GM18508 (cell line): ENCODE measurements at regions not wholly inside any gene's neighbourhood (a gene's known extent, or its start where the extent isn't known, plus 50 kb on each side); places are given as distances from the start of the nearest gene placed in this dataset.

Experiments used
- ATAC-seq: cut with Tn5 transposase; IDR thresholded peaks from one replicate; pipeline ENCODE4 v1.9.1; 2021; ENCODE audit warnings: moderate number of reproducible peaks; ENCODE audit not compliant: insufficient read depth, unreplicated experiment

DNA sequence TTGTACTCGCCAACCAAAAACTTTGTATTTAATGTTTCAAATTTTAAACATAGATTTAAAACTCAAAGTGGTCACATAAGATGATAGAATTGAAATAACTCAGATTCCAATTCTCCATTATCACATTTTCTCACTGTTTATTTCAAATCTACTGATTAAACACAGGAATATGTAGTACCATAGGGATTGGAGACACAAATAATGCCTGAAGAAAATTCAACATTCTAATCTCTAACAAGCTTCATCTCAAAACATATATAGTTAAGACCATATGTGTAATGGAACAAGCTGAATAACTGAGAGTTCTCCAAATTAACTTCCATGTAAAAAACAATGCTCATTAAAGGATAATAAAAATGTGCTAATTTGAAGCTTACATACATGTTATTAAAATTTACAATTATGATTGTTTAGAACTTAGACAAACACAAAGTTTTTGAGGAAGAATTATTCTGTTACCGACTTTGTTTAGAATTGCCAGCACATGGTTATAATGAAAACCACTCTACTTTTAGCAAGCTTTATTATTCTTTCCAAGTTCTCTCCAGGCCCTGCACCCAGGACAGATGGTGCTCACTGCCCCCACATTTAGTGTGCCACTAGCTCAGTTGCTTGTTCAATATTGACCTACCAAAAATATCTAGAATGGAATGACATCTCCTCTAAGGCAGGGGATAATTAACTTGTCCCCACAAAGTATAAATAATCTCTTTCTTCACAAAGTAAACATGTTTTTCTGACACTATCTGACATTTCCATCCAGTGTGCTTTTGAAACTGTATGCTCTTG lies 467.2 kb downstream of the TTLL7 start:
- ATAC-seq, result no peak

DNA sequence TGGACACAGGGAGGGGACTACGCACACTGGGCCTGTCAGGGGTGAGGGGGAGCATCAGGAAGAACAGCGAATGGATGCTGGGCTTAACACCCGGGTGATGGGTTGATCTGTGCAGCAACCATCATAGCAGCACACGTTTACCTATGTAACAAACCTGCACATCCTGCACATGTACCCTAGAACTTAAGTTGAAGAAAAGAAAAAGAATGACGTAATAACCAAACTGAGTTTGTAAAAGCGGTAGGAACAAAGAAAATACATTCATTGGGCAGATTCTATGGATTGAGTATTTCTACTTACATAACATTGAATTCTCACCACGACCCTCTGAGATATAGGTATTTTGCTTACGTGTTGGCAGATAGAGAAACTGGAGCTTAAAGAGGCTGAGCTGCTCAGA lies 468.4 kb downstream of the TTLL7 start:
- no peak for ATAC-seq

DNA sequence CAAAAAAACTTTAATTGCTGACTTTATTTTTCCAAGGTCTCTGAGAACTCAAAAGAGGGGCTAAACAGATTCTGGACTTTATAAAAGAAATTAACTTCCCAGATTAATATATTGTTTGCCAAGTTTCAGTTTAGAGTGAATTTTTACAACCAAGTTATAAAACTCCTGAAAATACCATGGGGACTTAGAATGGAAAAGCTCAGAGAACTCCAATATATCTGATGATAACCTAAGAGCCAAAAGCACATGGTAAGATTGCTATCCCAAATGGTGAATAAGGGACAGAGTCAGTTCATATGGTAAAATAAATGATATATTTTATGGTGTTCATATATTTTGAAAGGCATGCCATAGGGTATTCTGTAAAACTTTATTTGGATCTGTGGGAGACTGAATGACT lies 470.9 kb downstream of the TTLL7 start:
- no peak for ATAC-seq

DNA sequence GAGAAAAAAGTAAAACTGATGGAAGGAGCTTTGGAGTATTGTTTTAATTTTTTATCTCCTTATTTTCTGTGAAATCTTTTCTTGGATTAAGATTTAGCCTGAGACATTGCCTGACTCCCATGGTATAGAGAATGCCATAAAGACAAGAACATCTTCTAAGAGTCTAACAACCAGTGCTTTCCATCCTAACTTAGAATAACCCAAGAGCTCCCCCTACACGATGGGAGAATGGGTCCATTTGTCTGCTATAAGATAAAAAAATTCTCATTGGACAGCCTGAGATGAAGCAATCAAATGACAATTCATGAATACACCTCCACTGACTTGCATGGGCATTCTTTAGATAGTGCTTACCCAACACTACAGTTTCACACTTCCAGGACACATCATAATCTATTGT lies 478.1 kb downstream of the TTLL7 start:
- ATAC-seq, result no peak

DNA sequence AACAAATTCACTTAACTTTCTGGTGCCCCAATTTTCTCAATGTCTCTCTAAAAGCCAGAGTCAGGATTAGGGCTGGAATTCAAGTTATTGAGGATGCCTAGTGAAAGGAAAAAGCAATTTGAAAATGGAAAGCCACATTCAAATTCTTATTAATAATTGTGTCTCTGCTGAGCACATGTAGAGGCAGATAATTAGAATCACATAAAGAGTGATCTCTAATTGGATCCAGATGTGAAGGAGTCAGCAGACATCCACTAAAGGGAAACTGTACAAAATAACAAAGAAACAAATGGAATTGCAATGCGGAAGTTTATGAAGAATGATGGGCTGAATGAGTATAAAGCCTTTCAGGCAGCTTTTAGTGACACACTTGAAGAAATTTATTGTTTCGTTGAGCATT lies 482.6 kb downstream of the TTLL7 start:
- ATAC-seq, result no peak

DNA sequence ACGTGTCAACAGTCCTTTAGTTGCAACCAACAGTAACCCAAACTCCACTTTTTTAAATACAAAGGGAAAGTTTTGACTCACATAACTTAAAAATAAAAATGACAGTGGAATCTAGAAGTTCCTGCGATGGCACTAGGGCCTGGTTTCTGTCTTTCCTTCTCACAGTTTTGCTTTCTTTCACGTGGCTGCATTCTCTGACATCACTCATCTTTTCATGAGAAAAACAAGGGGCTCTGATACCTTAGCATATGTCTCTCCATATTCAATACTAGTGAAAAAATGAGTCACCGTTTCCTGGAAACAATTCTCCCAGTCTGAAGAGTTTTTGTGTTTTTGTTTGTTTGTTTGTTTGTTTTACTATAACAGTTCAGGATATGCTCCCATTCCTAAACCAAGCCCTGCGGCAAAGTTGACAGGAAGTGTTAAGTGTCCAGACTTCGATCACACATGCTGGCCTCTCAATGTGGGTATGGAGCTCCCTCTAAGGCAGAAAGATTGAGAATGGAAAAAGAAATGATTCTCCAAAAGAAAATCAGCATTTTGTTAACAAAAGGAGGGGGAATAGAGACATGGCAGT lies 483.3 kb downstream of the TTLL7 start:
- ATAC-seq, result no peak

DNA sequence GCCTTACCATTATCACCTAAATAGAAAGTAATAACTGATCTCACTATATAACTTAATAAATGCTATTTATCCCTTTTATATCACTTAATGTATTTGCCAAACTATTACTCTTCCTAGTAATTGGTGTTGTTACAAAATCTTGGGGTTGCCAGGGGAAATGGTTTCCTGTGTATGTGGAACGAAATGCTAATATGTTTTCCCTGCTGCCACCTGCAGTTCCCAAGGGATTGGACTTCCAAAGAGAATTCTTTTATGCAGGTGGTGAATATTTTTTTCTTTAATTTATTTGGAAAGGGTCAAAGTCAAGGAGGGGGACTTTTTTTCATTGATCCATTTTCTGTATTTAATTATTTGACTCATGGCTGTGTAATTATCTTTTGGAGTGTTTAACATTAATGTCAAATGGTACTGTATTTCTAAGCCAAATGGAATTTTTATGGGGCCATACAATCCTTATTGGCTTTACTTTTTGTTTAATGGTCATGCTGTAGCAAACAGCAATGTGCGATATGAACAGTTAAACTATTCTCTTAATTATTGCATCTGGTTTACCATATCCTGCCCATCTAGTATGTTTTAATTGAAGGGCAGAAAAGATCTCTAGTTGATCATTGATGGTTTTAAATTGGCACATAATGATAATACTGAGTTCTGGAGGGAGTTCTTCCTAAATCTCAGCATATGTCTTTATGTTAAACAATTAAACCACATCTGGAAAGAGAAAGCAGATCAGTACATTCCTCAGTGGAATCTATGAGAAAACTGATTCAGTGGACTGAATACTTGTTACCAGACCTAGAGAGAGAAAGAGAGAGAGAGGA lies 486.3 kb downstream of the TTLL7 start:
- ATAC-seq, result no peak

DNA sequence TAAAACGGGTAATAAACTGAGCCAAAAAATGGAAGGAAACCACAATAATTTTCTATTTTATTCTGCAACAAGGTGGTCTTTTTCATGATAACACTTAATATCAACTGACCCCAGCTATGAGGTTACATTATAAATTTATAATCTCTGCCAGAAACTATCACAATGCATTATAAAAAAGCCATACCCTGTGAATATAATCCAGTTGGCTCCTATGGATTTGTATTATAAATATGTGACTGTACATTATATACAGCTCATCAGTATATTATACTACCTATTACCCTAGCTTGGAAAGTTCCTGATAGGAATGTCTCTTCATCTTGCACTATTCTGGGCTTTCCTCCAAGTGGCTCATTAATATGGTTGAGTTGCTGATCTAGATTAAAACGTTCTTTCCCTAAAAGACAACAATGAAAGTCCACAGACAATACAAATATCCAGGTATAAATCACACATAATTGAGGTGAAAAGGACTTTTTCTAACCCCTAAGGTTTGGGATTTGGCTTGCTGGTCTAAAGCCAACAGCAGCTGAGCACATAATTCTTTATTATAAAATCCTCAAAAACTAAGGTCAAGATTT lies 487.7 kb downstream of the TTLL7 start:
- ATAC-seq, result no peak

DNA sequence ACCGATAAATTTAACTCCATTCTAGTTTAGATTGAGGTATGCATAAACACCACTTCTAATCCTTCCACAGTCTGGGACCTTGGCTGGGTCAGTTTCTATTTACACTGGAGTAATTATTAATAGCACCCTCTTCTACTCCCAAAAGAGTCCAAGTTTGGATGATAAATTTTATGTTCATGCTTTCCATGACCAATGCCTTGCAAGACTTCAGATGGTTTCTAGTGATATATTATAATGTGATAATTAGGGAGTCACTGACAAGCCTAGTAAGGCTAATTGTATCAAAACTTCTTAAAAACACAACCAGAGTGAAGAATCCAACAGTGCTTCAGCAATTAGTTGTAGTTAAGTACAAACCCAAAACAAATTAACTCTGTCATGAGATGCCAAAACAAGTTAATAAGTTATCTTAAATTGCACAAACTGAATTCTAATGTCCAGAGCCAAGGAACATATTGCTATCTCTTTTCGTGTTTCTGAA lies 489.6 kb downstream of the TTLL7 start:
- ATAC-seq, result no peak

DNA sequence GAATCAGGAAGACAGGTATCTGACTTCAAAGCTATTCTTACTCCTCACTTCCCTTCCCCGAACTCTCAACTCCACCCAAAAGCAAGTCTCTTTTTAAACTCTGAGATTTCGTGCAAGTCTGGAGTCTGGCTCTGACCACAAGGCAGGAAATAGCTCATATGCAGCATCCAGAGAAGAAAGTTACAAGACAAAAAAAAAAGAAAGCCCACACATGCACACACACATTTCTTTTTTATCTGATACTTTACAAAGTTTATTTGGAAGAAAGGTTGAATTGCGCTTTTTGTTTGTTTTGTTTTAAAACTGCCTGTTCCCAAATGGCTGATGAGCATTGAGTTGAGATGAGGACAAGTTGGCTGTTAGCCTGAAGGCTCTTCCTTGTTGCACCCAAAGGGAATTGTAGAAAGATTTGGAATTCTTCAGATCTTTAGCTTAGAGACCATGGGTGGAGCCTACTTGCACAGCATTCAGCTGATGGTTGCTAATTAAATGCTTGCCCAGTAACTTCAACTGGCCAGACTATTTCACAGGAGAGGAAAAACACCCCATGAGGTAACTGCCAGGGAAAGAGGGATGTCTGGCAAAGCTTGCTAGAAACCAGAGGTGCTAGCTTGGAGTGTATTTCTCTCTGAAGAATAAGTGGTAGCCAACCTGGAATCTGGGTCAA lies 490.3 kb downstream of the TTLL7 start:
- peak; percentile 97 for ATAC-seq

DNA sequence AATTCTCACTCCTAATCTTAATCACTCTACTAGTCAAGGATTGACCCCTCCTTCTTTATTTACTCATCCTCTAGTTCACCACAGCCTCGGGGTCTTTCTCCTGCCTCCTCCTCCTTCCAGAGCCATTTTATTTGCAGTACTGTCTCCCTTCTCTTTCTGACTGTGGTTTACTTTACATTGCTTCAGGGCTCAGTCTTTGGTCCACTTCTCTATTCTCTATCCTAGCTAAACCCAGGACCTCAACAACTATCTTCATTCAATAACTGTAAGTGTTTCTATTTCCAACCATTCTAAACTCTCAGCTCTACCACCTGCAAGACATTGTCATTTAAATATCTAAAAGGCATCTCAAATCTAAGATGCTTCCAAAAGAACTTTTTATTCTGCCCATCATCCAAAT lies 493.8 kb downstream of the TTLL7 start:
- no peak for ATAC-seq

DNA sequence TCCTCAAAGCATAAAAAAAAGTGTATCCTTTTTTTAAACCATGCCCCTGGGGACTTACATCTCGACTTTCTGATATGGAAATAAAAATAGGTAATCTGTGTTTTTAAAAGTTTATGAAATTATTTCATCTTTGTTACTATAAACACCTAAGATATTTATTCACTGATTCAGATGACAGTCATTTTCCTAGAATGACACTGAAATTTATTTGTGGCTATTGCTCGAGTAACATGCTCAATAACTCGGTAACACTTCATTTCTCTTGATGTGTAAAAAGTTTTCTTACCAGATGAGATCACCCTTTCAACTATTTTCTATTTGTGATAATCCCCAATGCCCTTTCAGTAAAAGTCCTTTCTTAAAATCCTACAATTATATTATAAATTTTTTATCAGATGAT lies 495.8 kb downstream of the TTLL7 start:
- ATAC-seq, result no peak

DNA sequence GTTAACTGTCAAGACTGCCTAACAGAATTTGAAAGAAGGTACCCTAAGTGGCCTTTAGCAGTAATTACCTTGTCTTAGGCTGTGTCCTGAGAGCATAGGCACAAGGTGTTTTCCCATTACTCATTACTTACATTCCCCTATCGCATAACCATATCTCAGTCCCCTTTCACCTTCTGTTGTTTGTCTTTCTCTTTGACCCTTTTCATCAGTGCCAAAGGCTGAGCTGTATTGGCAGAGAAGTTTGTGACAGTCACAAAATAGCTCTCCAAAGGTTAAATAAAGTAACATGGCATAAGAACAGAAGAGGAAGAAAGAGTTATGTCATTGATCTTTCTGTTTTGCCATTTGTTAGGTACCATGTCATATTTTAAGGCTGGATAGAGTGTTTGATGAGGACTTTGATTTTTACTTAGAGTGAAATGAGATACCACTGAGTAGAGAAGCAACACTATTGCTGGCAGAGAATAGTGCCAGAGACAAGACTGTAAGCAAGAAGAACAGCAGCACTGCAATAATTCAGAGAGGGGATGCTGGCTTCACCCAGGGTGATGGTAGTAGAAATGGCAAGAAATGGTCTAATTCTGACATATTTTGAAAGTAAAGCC lies 497.8 kb downstream of the TTLL7 start:
- ATAC-seq, result peak; percentile 92

DNA sequence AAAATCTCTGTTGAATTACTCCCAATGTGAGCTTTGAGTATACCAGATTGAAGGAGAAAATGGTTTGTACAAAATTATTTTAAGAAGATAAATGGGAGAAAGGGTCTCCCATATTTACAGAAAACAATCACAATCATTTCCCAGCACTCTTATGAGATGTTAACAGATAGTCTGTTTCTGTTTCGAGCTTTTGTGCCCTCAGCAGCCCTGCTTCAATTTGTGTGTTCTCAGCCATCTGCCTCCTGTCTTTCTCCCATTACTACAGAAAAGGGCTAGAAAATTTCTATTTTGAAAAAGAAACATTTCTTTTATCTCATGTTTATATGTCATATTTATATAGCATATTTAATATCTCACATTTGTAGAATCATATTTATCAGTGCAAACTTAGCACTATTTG lies 498.4 kb downstream of the TTLL7 start:
- ATAC-seq, result no peak

DNA sequence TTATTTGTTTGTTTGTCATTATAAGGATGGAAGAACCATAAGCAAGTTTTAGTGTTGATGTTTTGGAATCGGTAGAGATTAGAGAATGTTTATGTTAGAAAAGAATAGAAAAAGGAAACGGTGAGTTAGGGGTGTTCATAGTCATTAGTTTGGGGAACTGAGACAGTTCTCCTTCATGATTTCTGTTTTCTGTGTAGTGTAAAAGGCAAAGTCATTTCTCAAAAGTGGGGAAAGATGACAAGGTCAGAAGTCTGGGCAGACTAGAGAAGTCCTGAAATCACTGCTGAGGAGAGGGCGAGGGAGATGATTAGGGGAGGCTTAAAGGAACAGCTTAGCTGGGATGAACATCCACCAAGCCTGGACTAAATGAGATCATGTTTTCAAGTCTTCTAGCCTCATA lies 498.9 kb downstream of the TTLL7 start:
- ATAC-seq, result peak; percentile 34

DNA sequence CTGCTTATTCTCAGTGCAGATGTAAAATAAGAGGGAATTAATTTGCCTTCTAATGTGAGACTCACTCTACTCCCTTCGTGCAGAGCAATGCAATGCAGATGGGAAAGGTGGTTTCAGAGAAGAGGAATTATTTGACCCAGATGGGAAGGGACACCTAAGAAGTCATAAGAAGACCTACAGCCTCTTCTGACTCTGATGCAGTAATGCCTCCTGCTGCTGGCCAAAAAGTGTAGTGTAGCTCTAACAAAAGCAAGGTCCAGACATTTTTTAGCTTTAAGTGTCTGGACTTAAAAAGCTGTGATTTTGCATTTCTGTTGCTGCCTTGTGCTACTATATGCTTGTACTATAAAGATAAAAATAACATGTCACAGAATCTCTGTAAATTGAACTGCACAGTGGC lies 501.4 kb downstream of the TTLL7 start:
- no peak for ATAC-seq

DNA sequence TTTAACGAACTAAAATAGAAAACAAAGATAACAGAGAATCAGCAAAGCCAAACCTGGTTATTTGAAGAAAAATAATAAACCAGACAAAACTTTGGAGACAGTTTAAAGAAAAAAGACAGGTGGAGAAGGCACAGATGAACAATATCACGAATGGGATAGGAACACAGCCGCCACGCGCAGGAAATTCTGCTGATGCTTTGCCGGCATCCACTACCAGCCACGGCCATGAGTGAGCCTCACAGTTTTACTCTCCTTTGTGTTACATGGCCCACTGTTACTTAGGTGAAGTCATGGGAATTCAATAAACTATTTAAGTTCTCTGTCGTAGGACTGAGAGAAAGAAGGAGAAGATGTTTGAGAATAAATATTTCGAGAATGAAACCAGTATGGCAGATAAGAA lies 503.4 kb downstream of the TTLL7 start:
- no peak for ATAC-seq

DNA sequence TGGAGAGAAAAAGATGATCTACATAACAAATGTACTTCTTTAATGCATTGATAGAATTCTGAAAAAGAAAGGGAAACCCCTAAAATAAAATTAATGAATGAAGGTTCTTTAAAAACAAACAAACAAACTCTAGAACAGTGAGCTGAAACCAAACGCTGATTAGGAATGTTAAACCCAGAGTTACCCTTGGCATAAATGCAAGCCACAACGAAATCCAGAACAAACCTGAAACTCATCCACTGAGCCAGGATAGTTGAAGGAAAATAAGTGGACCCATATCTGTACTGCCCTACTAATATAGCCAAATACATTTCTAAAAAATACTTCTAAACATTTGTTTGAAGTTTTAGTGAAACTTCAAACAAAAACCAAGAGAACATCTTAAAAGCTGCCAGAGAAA lies 505.3 kb downstream of the TTLL7 start:
- no peak for ATAC-seq

DNA sequence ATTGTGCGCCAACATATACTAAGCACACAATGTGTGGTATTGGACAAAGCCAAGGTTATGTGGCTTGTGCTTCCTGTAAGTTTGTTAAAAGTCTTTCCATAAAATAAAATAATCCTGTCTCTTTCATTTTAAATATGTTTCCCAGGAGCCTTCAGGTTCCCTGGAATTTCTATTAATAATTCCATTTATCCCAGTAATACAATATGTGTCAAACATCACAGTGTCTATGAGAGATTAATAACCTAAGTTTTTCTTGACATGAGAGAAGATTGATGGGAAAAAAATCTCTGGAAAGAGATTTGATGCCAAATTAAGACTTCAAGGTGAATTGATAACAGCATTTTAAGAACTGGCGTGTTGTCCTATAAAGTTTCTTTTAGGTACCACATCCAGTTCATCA lies 507.0 kb downstream of the TTLL7 start:
- no peak for ATAC-seq

DNA sequence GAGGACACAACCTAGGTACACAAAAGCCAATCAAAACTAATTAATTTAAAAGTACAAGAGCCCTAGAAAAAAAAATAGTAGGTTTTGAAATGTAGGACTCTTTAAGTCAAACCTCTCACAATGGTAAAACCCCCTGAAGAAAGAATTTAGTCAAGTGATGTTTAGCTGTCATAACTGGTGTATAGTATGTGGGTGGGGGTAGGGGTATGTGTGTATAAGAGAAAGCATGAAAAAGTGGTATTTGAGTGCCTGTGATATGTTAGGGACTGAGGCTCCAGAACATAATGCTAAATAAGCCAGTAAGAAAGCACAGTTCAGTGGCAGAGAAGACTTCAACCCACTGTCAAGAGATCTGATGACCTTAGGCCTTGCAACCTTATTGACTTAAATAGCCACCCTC lies 507.9 kb downstream of the TTLL7 start:
- ATAC-seq, result no peak
